Testis (tissue), 2 donors: ENCODE measurements at regions not wholly inside any gene's neighbourhood (a gene's known extent, or its start where the extent isn't known, plus 50 kb on each side); places are given as distances from the start of the nearest gene placed in this dataset.

ENCODE experiments used
- CTCF ChIP-seq, 3 experiments: fragments of 450-650 bp in 2 of 3; fragments of 200-600 bp in 1 of 3; sonication (generic) in 1 of 3; IDR thresholded peaks; one replicate each; pipeline ENCODE4 v1.5.1; 2016 to 2019; ENCODE audit warnings: antibody characterized with exemption in 3 of 3, mild to moderate bottlenecking in 2 of 3, moderate library complexity in 1 of 3
- POLR2A ChIP-seq: fragments of 450-650 bp; IDR thresholded peaks from one replicate; pipeline ENCODE4 v1.6.1; 2017; ENCODE audit warnings: antibody characterized with exemption, mild to moderate bottlenecking, moderate library complexity

- TF ChIP-seq CTCF (IDR thresholded peaks at IDR 0.05) = no peak
- TF ChIP-seq POLR2A = no peak
These were observed 148.3 kb upstream of the TBX18 start for GRCh38 chr6:84912472-84913322.
